Bronchial epithelial cell (primary cell): ENCODE measurements at regions not wholly inside any gene's neighbourhood (a gene's known extent, or its start where the extent isn't known, plus 50 kb on each side); places are given as distances from the start of the nearest gene placed in this dataset.
A peak's percentile ranks its signal among the peaks of the same experiment; 100 is the strongest.
"Not testable (repeated sequence)": the region's sequence is repeated elsewhere in the genome, so short reads cannot be mapped to it uniquely, and the experiment has no call there.

ENCODE experiments used
- DNase-seq: peaks from one replicate; pipeline ENCODE4 v3.0.0-alpha.2; 2010; ENCODE audit warnings: low read depth
- FAIRE-seq: peaks from 2 replicates; lab custom pipeline; 2011; peaks lifted over from hg19 to GRCh38; lab: Jason Lieb, UNC
- H3K27me3 ChIP-seq: 2 replicates; pipeline ENCODE4 v1.5.1; 2011; ENCODE audit warnings: low read length; ENCODE audit not compliant: control insufficient read depth, insufficient read depth
- H3K36me3 ChIP-seq: 2 replicates; pipeline ENCODE4 v1.5.1; 2011; ENCODE audit warnings: low read length; ENCODE audit not compliant: control insufficient read depth, insufficient read depth
- H3K4me3 ChIP-seq: 2 replicates; pipeline ENCODE4 v1.5.1; 2011; ENCODE audit warnings: mild to moderate bottlenecking, low read depth, low read length, control low read depth
- CTCF ChIP-seq: IDR thresholded peaks from 2 replicates; pipeline ENCODE4 v1.5.1; 2011; ENCODE audit warnings: mild to moderate bottlenecking, moderate library complexity, low read length, control low read depth, inconsistent platforms; ENCODE audit not compliant: insufficient read depth, severe bottlenecking

GRCh38 chr18:73544032-73544431 lies 603.6 kb downstream of the FBXO15 start:
- no peaks in the 10 kb centered on the region for H3K27me3 ChIP-seq
- FAIRE-seq = no peak
- TF ChIP-seq CTCF = no peak

GRCh38 chr18:73535990-73536389 lies 611.6 kb downstream of the FBXO15 start:
- FAIRE-seq (no peak), DNase-seq (no peak)
- Histone ChIP-seq H3K36me3 (no peaks in the 10 kb centered on the region), H3K4me3 (no peak overlapping the region), H3K27me3 (no peaks in the 10 kb centered on the region)
- TF ChIP-seq CTCF = no peak

More at GRCh38 chr18:73544032-73544431, 603.6 kb downstream of the FBXO15 start:
- H3K36me3 ChIP-seq = no peaks in the 10 kb centered on the region
- no peak overlapping the region for H3K4me3 ChIP-seq
- no peak for DNase-seq

GRCh38 chr18:73535189-73535588 lies 612.4 kb downstream of the FBXO15 start:
- Histone ChIP-seq H3K36me3 (no peaks in the 10 kb centered on the region), H3K27me3 (no peaks in the 10 kb centered on the region), H3K4me3 (no peak overlapping the region)
- no peak for DNase-seq
- TF ChIP-seq CTCF = no peak
- FAIRE-seq = no peak

- no peak for FAIRE-seq
- H3K4me3 ChIP-seq = no peak overlapping the region
- no peak for TF ChIP-seq CTCF
These were observed 616.0 kb downstream of the FBXO15 start for GRCh38 chr18:73531601-73532000.

GRCh38 chr18:73528066-73528465 lies 619.6 kb downstream of the FBXO15 start:
- H3K4me3 ChIP-seq = no peak overlapping the region
- TF ChIP-seq CTCF = no peak
- H3K27me3 ChIP-seq = no peaks in the 10 kb centered on the region
- H3K36me3 ChIP-seq = no peaks in the 10 kb centered on the region
- no peak for DNase-seq
- no peak for FAIRE-seq

More at GRCh38 chr18:73531601-73532000, 616.0 kb downstream of the FBXO15 start:
- no peak for DNase-seq
- Histone ChIP-seq H3K27me3 (no peaks in the 10 kb centered on the region), H3K36me3 (no peaks in the 10 kb centered on the region)

GRCh38 chr18:73520229-73520628 lies 627.4 kb downstream of the FBXO15 start:
- FAIRE-seq = no peak
- TF ChIP-seq CTCF = no peak

GRCh38 chr18:73516056-73516455 lies 631.6 kb downstream of the FBXO15 start:
- H3K36me3 ChIP-seq, H3K4me3 ChIP-seq, H3K27me3 ChIP-seq, FAIRE-seq: not testable (repeated sequence)
- peak; percentile 77 for DNase-seq

More at GRCh38 chr18:73520229-73520628, 627.4 kb downstream of the FBXO15 start:
- H3K36me3 ChIP-seq = no peaks in the 10 kb centered on the region
- no peaks in the 10 kb centered on the region for H3K27me3 ChIP-seq
- no peak overlapping the region for H3K4me3 ChIP-seq
- DNase-seq = no peak
